NT2/D1 (cell line): ENCODE measurements at regions not wholly inside any gene's neighbourhood (a gene's known extent, or its start where the extent isn't known, plus 50 kb on each side); places are given as distances from the start of the nearest gene placed in this dataset.

ENCODE experiments used
- SUZ12 ChIP-seq: IDR thresholded peaks from 2 replicates; pipeline ENCODE4 v1.6.1; 2011; ENCODE audit not compliant: insufficient read length, insufficient read depth; ENCODE audit errors: extremely low read depth
- YY1 ChIP-seq: IDR thresholded peaks from 2 replicates; pipeline ENCODE4 v1.6.1; 2011; ENCODE audit not compliant: insufficient read length, insufficient read depth
- ZNF274 ChIP-seq: IDR thresholded peaks from 2 replicates; pipeline ENCODE4 v1.6.1; 2011; ENCODE audit warnings: mild to moderate bottlenecking, low read depth, low read length

DNA sequence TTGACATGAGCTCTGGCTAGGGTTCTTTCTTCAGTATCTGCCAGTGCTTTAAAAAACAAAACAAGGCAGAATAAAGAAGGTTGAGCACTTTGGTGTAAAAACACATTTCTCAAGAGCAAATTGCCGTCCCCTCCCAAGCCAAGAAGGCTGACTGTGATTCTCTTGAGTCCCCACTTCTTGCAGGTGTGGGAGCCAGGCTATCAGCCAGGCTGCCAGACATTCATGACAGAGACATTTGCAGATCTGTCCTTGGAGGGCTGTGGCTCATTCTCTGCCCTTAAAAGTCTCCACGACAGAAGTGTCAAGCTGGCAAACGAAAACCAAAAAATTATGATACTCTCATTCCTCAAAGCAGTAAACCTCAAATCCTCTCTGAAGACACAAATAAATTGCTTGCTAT lies 749.3 kb upstream of the HS6ST1 start:
- TF ChIP-seq YY1 (no peak), SUZ12 (no peak), ZNF274 (no peak)
